KMS-11 (cell line): ENCODE measurements at regions not wholly inside any gene's neighbourhood (a gene's known extent, or its start where the extent isn't known, plus 50 kb on each side); places are given as distances from the start of the nearest gene placed in this dataset.

Experiments used
- H2AFZ ChIP-seq: fragments of 200-600 bp; sonication (generic); 2 replicates; pipeline ENCODE4 v1.6.1; 2016; ENCODE audit warnings: antibody characterized with exemption, mixed run types, low read depth
- H3K27ac ChIP-seq: fragments of 200-600 bp; sonication (generic); 2 replicates; pipeline ENCODE4 v1.6.1; 2016; ENCODE audit warnings: mild to moderate bottlenecking, mixed run types
- H3K27me3 ChIP-seq: fragments of 200-600 bp; sonication (generic); 2 replicates; pipeline ENCODE4 v1.6.1; 2017; ENCODE audit warnings: mild to moderate bottlenecking, low read depth, mixed run types, moderate library complexity; ENCODE audit not compliant: insufficient read depth
- H3K36me3 ChIP-seq: fragments of 200-600 bp; sonication (generic); 2 replicates; pipeline ENCODE4 v1.6.1; 2017; ENCODE audit warnings: mild to moderate bottlenecking, mixed run types; ENCODE audit not compliant: insufficient read depth
- H3K4me1 ChIP-seq: fragments of 200-600 bp; sonication (generic); 2 replicates; pipeline ENCODE4 v1.6.1; 2016; ENCODE audit warnings: mild to moderate bottlenecking, low read depth, mixed run types; ENCODE audit not compliant: poor library complexity, severe bottlenecking
- H3K4me2 ChIP-seq: fragments of 200-600 bp; sonication (generic); 2 replicates; pipeline ENCODE4 v1.7.0; 2016; ENCODE audit warnings: mild to moderate bottlenecking, mixed run types
- H3K4me3 ChIP-seq: fragments of 200-600 bp; sonication (generic); IDR thresholded peaks from 2 replicates; pipeline ENCODE4 v1.6.1; 2017; ENCODE audit warnings: low read depth, low read length, mixed read lengths; ENCODE audit not compliant: insufficient read depth
- H3K79me2 ChIP-seq: fragments of 200-600 bp; sonication (generic); 2 replicates; pipeline ENCODE4 v1.6.1; 2016; ENCODE audit warnings: low read depth, mixed run types; ENCODE audit not compliant: insufficient read depth
- H3K9ac ChIP-seq: fragments of 200-600 bp; sonication (generic); 2 replicates; pipeline ENCODE4 v1.6.1; 2016; ENCODE audit warnings: mild to moderate bottlenecking, mixed run types
- H4K20me1 ChIP-seq: fragments of 200-600 bp; sonication (generic); 2 replicates; pipeline ENCODE4 v1.6.1; 2016; ENCODE audit warnings: mild to moderate bottlenecking, mixed run types; ENCODE audit not compliant: insufficient read depth
- TF ChIP-seq, protein P1 (sequence below): fragments of 200-600 bp; sonication (generic); conservative IDR thresholded peaks from 2 replicates; pipeline ENCODE4 v1.6.1; 2017; ENCODE audit warnings: low read depth, mild to moderate bottlenecking, antibody characterized with exemption, low read length, moderate library complexity, mixed read lengths

DNA sequence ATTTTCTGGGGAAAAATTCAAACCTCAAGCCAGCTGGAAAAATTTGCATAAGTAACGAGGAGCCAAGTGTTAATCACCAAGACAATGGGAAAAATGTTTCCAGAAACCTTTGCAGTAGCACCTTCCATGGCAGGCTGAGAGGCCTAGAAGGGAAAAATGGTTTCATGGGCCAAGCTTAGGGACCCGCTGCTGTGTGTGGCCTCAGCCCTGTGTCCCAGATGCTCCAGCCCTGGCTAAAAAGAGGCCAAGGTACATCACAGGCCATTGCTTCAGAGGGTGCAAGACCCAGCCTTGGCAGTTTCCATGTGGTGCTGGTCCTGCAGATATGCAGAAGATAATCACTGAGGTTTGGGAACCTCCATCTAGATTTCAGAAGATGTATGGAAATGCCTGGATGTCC, 98.3 kb upstream of the NWD2 start:
- Histone ChIP-seq H3K27ac (no peak overlapping the region), H2AFZ (no peak overlapping the region), H3K4me2 (no peak overlapping the region), H3K36me3 (no peaks in the 10 kb centered on the region), H3K4me1 (no peaks in the 10 kb centered on the region), H4K20me1 (no peaks in the 10 kb centered on the region), H3K27me3 (no peaks in the 10 kb centered on the region), H3K9ac (no peak overlapping the region), H3K4me3 (no peak overlapping the region), H3K79me2 (no peaks in the 10 kb centered on the region)
- TF ChIP-seq, protein P1, sequence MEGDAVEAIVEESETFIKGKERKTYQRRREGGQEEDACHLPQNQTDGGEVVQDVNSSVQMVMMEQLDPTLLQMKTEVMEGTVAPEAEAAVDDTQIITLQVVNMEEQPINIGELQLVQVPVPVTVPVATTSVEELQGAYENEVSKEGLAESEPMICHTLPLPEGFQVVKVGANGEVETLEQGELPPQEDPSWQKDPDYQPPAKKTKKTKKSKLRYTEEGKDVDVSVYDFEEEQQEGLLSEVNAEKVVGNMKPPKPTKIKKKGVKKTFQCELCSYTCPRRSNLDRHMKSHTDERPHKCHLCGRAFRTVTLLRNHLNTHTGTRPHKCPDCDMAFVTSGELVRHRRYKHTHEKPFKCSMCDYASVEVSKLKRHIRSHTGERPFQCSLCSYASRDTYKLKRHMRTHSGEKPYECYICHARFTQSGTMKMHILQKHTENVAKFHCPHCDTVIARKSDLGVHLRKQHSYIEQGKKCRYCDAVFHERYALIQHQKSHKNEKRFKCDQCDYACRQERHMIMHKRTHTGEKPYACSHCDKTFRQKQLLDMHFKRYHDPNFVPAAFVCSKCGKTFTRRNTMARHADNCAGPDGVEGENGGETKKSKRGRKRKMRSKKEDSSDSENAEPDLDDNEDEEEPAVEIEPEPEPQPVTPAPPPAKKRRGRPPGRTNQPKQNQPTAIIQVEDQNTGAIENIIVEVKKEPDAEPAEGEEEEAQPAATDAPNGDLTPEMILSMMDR, result no peak

DNA sequence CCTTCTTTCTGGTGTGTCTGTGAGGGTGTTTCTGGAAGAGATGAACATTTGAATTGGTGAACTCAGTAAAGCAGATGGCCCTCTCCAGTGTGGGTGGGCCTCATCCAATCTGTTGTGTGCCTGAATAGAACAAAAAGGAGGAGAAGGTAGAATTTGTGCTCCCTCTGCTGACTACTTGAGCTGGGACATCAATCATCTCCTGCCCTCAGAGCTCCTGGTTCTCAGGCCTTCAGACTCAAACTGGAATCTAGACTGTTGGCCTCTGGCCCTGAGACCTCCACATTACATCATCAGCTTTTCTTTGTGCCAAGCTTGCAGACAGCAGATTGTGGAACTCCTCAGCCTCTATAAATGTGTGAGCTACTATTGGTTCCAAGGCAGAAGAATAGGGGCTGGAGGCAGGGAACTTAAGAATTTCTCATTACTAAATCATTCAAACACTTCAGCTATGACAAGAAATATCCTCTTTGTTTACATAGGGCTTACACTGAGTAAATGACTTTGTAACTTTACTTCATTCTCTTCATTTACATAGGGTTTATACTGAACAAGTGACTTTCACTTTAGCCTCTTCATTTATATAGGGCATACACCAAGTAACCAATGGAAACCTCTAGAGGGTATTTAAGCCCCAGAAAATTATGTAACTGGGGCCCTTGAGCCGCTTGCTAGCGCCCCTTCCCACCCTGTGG, 86.9 kb upstream of the NWD2 start:
- TF ChIP-seq, protein P1, result no peak
- no peak overlapping the region for H3K4me3 ChIP-seq
- no peaks in the 10 kb centered on the region for H3K27me3 ChIP-seq
- H3K79me2 ChIP-seq, result no peaks in the 10 kb centered on the region
- no peaks in the 10 kb centered on the region for H4K20me1 ChIP-seq
- no peak overlapping the region for H2AFZ ChIP-seq
- H3K27ac ChIP-seq, result no peak overlapping the region
- H3K4me2 ChIP-seq, result no peak overlapping the region
- no peak overlapping the region for H3K9ac ChIP-seq
- H3K36me3 ChIP-seq, result no peaks in the 10 kb centered on the region
- H3K4me1 ChIP-seq, result no peaks in the 10 kb centered on the region

DNA sequence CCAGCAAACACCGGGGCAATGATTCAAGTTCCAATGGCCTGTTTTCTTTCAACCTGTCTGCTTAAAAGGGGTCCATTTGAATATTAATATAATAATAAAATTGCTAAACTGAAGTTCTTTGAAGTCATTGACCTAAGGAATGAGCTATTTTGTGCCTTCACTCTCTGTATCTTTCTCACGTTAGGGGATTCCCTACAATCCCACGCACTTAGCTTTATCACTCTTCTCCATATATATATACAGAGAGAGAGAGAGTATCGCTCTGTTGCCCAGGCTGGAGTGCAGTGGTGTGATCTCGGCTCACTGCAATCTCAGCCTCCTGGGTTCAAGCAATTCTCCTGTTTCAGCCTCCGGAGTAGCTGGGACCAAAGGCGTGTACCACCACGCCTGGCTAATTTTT, 83.9 kb upstream of the NWD2 start:
- no peaks in the 10 kb centered on the region for H3K79me2 ChIP-seq
- no peak overlapping the region for H3K9ac ChIP-seq
- no peak overlapping the region for H3K4me3 ChIP-seq
- H3K27ac ChIP-seq, result no peak overlapping the region
- H4K20me1 ChIP-seq, result no peaks in the 10 kb centered on the region
- H2AFZ ChIP-seq, result no peak overlapping the region
- no peaks in the 10 kb centered on the region for H3K27me3 ChIP-seq
- TF ChIP-seq, protein P1, result no peak
- no peaks in the 10 kb centered on the region for H3K4me1 ChIP-seq
- no peaks in the 10 kb centered on the region for H3K36me3 ChIP-seq
- no peak overlapping the region for H3K4me2 ChIP-seq

DNA sequence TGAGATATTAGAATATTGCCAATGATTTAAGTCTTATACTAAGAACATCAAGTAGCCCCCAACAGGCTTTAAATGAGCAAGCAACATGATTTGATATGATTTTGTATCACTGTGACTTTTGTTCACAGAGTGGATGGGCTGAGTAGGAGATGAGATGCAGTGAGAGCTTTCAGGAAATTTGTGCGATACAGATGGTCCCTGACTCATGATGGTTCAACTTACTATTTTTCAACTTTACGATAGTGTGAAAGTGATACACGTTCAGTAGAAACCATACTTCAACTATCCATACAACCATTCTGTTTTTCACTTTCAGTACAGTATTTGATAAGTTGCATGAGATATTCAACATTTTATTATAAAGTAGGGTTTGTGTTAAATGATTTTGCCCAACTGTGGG, 78.7 kb upstream of the NWD2 start:
- H3K4me1 ChIP-seq, result no peaks in the 10 kb centered on the region
- no peak overlapping the region for H3K4me2 ChIP-seq
- no peak overlapping the region for H3K27ac ChIP-seq
- no peak overlapping the region for H2AFZ ChIP-seq
- H3K79me2 ChIP-seq, result no peaks in the 10 kb centered on the region
- H3K36me3 ChIP-seq, result no peaks in the 10 kb centered on the region
- no peak overlapping the region for H3K9ac ChIP-seq
- TF ChIP-seq, protein P1, result no peak
- no peaks in the 10 kb centered on the region for H4K20me1 ChIP-seq
- H3K27me3 ChIP-seq, result no peaks in the 10 kb centered on the region
- no peak overlapping the region for H3K4me3 ChIP-seq
